IMR-90 (cell line): ENCODE measurements at regions not wholly inside any gene's neighbourhood (a gene's known extent, or its start where the extent isn't known, plus 50 kb on each side); places are given as distances from the start of the nearest gene placed in this dataset.

Experiments used
- ATAC-seq: fragments of 200-7000 bp; cut with Tn5 transposase; 2 replicates; pipeline ENCODE4 v1.9.1; 2020; ENCODE audit warnings: low read depth, mild to moderate bottlenecking, moderate library complexity
- BruUV-seq: library from RNA; stranded (reverse); fragments of 400-500 nt; replicated peaks from 2 replicates; lab custom pipeline; 2021; lab: Mats Ljungman, UMichigan
- CTCF ChIA-PET: fragments of 300-600 bp; formaldehyde crosslinking; extraction: SDS; loops from one replicate; lab custom pipeline; 2021; ENCODE audit warnings: antibody characterized with exemption; lab: Yijun Ruan, JAX
- POLR2A ChIA-PET: fragments of 300-600 bp; sonication (Branson Sonifier 250); formaldehyde crosslinking; loops from one replicate; lab custom pipeline; 2022; ENCODE audit warnings: antibody characterized with exemption; ENCODE audit not compliant: unreplicated experiment; lab: Charles Lee
- DNase-seq: peaks from one replicate; pipeline ENCODE4 v3.0.0; 2013
- H2AFZ ChIP-seq: replicated peaks from 2 replicates; pipeline ENCODE3; 2013; ENCODE audit warnings: low read length, mild to moderate bottlenecking; ENCODE audit not compliant: poor library complexity
- H2AK5ac ChIP-seq: 2 replicates; pipeline ENCODE4 v1.6.1; 2013; ENCODE audit warnings: low read depth, low read length, inconsistent platforms
- H2AK9ac ChIP-seq: replicated peaks from 2 replicates; pipeline ENCODE3; 2013; ENCODE audit warnings: mild to moderate bottlenecking, low read depth, low read length, moderate library complexity; ENCODE audit not compliant: poor library complexity
- H2BK120ac ChIP-seq: 2 replicates; pipeline ENCODE4 v1.6.1; 2013; ENCODE audit warnings: low read depth, low read length, inconsistent platforms
- H2BK15ac ChIP-seq: 3 replicates; pipeline ENCODE4 v1.6.1; 2013; ENCODE audit warnings: low read depth, low read length, inconsistent platforms
- H2BK20ac ChIP-seq: 2 replicates; pipeline ENCODE4 v1.6.1; 2013; ENCODE audit warnings: low read depth, mild to moderate bottlenecking, inconsistent platforms, low read length, moderate library complexity
- H2BK5ac ChIP-seq: 2 replicates; pipeline ENCODE4 v1.6.1; 2013; ENCODE audit warnings: mild to moderate bottlenecking, low read depth, low read length, inconsistent platforms; ENCODE audit not compliant: poor library complexity, severe bottlenecking
- H3K14ac ChIP-seq: replicated peaks from 2 replicates; pipeline ENCODE4 v1.6.1; 2013; ENCODE audit warnings: low read depth, low read length, inconsistent platforms
- H3K18ac ChIP-seq: 2 replicates; pipeline ENCODE4 v1.6.1; 2013; ENCODE audit warnings: low read depth, low read length, control low read depth
- H3K23ac ChIP-seq: 2 replicates; pipeline ENCODE4 v1.6.1; 2013; ENCODE audit warnings: low read depth, low read length, inconsistent platforms
- H3K27ac ChIP-seq: 2 replicates; pipeline ENCODE4 v1.5.1; 2013; ENCODE audit warnings: mild to moderate bottlenecking, control low read depth, low read length; ENCODE audit not compliant: insufficient read depth
- H3K27me3 ChIP-seq: 2 replicates; pipeline ENCODE4 v1.6.1; 2013; ENCODE audit warnings: low read length; ENCODE audit not compliant: control insufficient read depth, insufficient read depth
- H3K36me3 ChIP-seq: 2 replicates; pipeline ENCODE4 v1.6.1; 2013; ENCODE audit warnings: low read length, mixed read lengths; ENCODE audit not compliant: control insufficient read depth, insufficient read depth
- H3K4ac ChIP-seq: 2 replicates; pipeline ENCODE4 v1.6.1; 2013; ENCODE audit warnings: low read depth, low read length, inconsistent platforms
- H3K4me1 ChIP-seq: 2 replicates; pipeline ENCODE4 v1.6.1; 2013; ENCODE audit warnings: low read length, mixed read lengths; ENCODE audit not compliant: control insufficient read depth, insufficient read depth
- H3K4me2 ChIP-seq: 2 replicates; pipeline ENCODE4 v1.6.1; 2013; ENCODE audit warnings: low read depth, mild to moderate bottlenecking, control low read depth, low read length, moderate library complexity
- H3K4me3 ChIP-seq: 2 replicates; pipeline ENCODE4 v1.5.1; 2013; ENCODE audit warnings: low read depth, mild to moderate bottlenecking, control low read depth, low read length, moderate library complexity; ENCODE audit not compliant: insufficient read depth
- H3K56ac ChIP-seq: 2 replicates; pipeline ENCODE4 v1.6.1; 2013; ENCODE audit warnings: low read length, inconsistent platforms; ENCODE audit not compliant: insufficient read depth; ENCODE audit errors: extremely low read depth
- H3K79me1 ChIP-seq, 2 experiments: 2 replicates each; pipeline ENCODE4 v1.6.1; 2013; ENCODE audit warnings: low read length in 2 of 2, inconsistent platforms in 1 of 2, low read depth in 1 of 2
- H3K9ac ChIP-seq: 2 replicates; pipeline ENCODE4 v1.6.1; 2013; ENCODE audit warnings: low read depth, low read length, control low read depth
- H3K9me1 ChIP-seq: 2 replicates; pipeline ENCODE4 v1.6.1; 2013; ENCODE audit warnings: low read length, inconsistent platforms; ENCODE audit not compliant: insufficient read depth
- H3K9me3 ChIP-seq: 2 replicates; pipeline ENCODE4 v1.6.1; 2013; ENCODE audit warnings: low read length; ENCODE audit not compliant: control insufficient read depth, insufficient read depth
- H4K20me1 ChIP-seq: 2 replicates; pipeline ENCODE4 v1.6.1; 2013; ENCODE audit warnings: low read length, inconsistent platforms; ENCODE audit not compliant: insufficient read depth
- H4K5ac ChIP-seq: 2 replicates; pipeline ENCODE4 v1.6.1; 2013; ENCODE audit warnings: mild to moderate bottlenecking, low read depth, low read length, control low read depth
- H4K8ac ChIP-seq, 2 experiments: 2 replicates each; pipeline ENCODE4 v1.6.1; 2013; ENCODE audit warnings: low read depth in 2 of 2, low read length in 2 of 2, control low read depth in 1 of 2, inconsistent platforms in 1 of 2
- H4K91ac ChIP-seq: 2 replicates; pipeline ENCODE4 v1.6.1; 2013; ENCODE audit warnings: low read depth, low read length, inconsistent platforms; ENCODE audit not compliant: insufficient read depth
- BHLHE40 ChIP-seq: fragments of 150-350 bp; IDR thresholded peaks from 2 replicates; pipeline ENCODE4 v1.6.1; 2016; ENCODE audit warnings: mild to moderate bottlenecking, low read depth, low read length
- CEBPB ChIP-seq: IDR thresholded peaks from 2 replicates; pipeline ENCODE4 v1.6.1; 2012; ENCODE audit warnings: low read depth, low read length, improper control_type of control experiment
- MAFK ChIP-seq: IDR thresholded peaks from 2 replicates; pipeline ENCODE4 v1.6.1; 2012; ENCODE audit warnings: low read depth, low read length, improper control_type of control experiment
- NFE2L2 ChIP-seq: fragments of 150-350 bp; IDR thresholded peaks from 2 replicates; pipeline ENCODE4 v1.6.1; 2016; ENCODE audit warnings: low read depth, mild to moderate bottlenecking, low read length
- RCOR1 ChIP-seq: IDR thresholded peaks from 2 replicates; pipeline ENCODE4 v1.6.1; 2012; ENCODE audit warnings: mild to moderate bottlenecking, low read length, improper control_type of control experiment; ENCODE audit not compliant: insufficient replicate concordance
- SMC3 ChIP-seq: fragments of 150-350 bp; IDR thresholded peaks from 2 replicates; pipeline ENCODE4 v1.6.1; 2016; ENCODE audit warnings: low read depth, mild to moderate bottlenecking, antibody characterized with exemption, low read length, moderate library complexity
- WGBS, 2 experiments: methylation state at CpG; one replicate each; pipeline versions ENCODE4 v1.1.5 to v1.1.7; 2013; ENCODE audit warnings: missing lambda C conversion rate in 2 of 2; ENCODE audit not compliant: insufficient read length in 1 of 2; ENCODE audit errors: extremely low coverage in 2 of 2; 5-methylcytosine and 5-hydroxymethylcytosine counted together
- dilution Hi-C: fragments of 300-500 bp; cut with HindIII; formaldehyde crosslinking; loops from one replicate; pipeline ENCODE4 v1.14.3; 2018; ENCODE audit warnings: low sequenced_read_pairs; ENCODE audit not compliant: unreplicated experiment
- in situ Hi-C: fragments of 300-500 bp; cut with MboI; formaldehyde crosslinking; loops from 3 replicates; pipeline ENCODE4 v1.14.3; 2019; ENCODE audit warnings: low sequenced_read_pairs, inconsistent platforms, mixed read lengths
- intact Hi-C: fragments of 100-400 bp; cut with micrococcal nuclease; formaldehyde crosslinking; loops from 2 replicates; pipeline ENCODE4 v1.10.0; 2022

DNA sequence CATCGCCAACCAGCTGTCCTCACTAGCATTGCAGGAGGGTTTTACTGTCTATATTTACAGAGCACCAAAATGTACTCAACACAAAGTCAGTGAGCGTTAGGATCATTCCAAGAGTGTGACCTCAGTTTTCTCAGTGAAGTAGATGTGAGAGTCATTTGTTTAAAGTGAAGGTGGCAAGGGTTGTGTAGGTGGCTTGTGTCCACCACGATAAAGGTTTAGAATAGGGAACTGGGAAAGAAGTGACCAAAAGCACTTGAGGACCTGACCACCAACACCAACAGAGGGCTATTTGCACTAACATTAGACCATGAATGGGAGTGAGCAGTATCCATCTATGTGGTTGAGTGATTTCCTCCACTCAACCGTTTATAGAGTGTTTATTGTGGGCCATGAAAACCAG lies 152.5 kb upstream of the POU2AF2 start:
- TF ChIP-seq RCOR1: no peak
- TF ChIP-seq NFE2L2: no peak
- TF ChIP-seq SMC3: no peak
- TF ChIP-seq BHLHE40: no peak
- no peak for TF ChIP-seq CEBPB
- no peak for TF ChIP-seq MAFK
- no peak overlapping the region for H3K14ac ChIP-seq
- H2BK120ac ChIP-seq: no peak overlapping the region
- in situ Hi-C loops: no loop called here
- no peak overlapping the region for H3K4me2 ChIP-seq
- no TSS peak for BruUV-seq
- no peak overlapping the region for H2BK5ac ChIP-seq
- no peaks in the 10 kb centered on the region for H3K4me1 ChIP-seq
- POLR2A ChIA-PET: no interaction called here
- no peaks in the 10 kb centered on the region; the same call in 1 of the 2 replicates for H3K9me1 ChIP-seq
- H2BK15ac ChIP-seq: no peak overlapping the region
- DNase-seq (no peak), ATAC-seq (no peak)
- H4K20me1 ChIP-seq: no peaks in the 10 kb centered on the region
- H2AK9ac ChIP-seq: no peak overlapping the region
- H3K9ac ChIP-seq: no peak overlapping the region
- H3K79me1 ChIP-seq: no peaks in the 10 kb centered on the region; a peak in 1 of 4 replicates
- H3K56ac ChIP-seq: no peak overlapping the region
- H3K18ac ChIP-seq: no peak overlapping the region
- no peak overlapping the region for H3K4ac ChIP-seq
- no peaks in the 10 kb centered on the region for H3K9me3 ChIP-seq
- CTCF ChIA-PET: no interaction called here
- no peak overlapping the region for H4K5ac ChIP-seq
- H3K36me3 ChIP-seq: no peaks in the 10 kb centered on the region
- no peaks in the 10 kb centered on the region for H3K27me3 ChIP-seq
- intact Hi-C loops: no loop called here
- no CpG with 5 or more reads among the region's 4 CpGs for WGBS, 2 experiments
- no peak overlapping the region for H2BK20ac ChIP-seq
- no peak overlapping the region for H2AFZ ChIP-seq
- H3K27ac ChIP-seq: no peak overlapping the region
- H3K23ac ChIP-seq: no peak overlapping the region
- no peak overlapping the region for H2AK5ac ChIP-seq
- no peak overlapping the region for H3K4me3 ChIP-seq
- H4K8ac ChIP-seq: no peak overlapping the region
- no peak overlapping the region for H4K91ac ChIP-seq
- dilution Hi-C loops: no loop called here
